ENCODE measurements at regions not wholly inside any gene's neighbourhood (a gene's known extent, or its start where the extent isn't known, plus 50 kb on each side); places are given as distances from the start of the nearest gene placed in this dataset.
"Not testable (repeated sequence)": the region's sequence is repeated elsewhere in the genome, so short reads cannot be mapped to it uniquely, and the experiment has no call there.

DNA sequence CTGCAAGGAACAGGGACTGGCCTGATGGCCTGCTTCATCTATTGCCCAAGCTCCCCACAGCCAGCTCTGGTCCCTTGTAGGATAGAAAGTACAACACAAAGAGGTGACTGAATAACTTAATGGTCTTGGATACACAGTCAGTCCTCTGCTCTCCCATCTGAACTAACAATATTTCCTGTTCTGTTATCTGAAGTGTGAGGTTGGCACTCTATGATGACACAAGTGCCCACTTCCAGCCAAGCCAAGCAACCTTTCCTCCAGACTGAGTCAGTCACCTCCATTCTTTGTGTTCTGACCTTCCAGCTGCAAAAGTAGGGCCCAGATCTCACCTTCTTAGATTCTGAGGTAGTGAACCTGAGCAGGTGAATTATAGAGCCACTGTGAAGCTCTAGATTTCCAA lies 77.8 kb upstream of the NOTCH2NLA start:
- DNase-seq (ENCODE audit: low spot score); H3K27me3 ChIP-seq; H3K4me1 ChIP-seq; H3K36me3 ChIP-seq; H3K9me3 ChIP-seq; H3K27ac ChIP-seq; H3K4me3 ChIP-seq: not testable (repeated sequence)

DNA sequence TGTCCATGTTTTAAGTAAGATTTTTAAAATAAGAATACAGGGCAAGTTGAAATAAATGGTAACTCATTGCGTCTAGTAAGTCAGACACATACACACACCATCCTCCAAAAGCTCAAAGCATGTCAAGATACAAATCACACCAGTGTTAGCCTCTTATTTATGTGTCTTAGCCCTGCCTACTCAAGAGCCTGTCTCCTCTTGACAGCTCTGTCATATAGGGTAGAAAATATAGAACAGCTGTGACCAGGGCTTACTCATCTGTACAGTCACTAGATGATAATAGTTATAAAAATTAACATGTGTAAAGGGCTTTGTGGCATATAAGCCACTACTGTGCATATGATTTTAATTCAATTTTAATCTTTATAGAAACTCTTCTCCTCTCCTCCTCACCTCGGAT lies 76.6 kb upstream of the NOTCH2NLA start:
- not testable (repeated sequence) for DNase-seq (ENCODE audit: low spot score); H3K9me3 ChIP-seq; H3K27me3 ChIP-seq; H3K4me1 ChIP-seq; H3K36me3 ChIP-seq; H3K27ac ChIP-seq; H3K4me3 ChIP-seq

DNA sequence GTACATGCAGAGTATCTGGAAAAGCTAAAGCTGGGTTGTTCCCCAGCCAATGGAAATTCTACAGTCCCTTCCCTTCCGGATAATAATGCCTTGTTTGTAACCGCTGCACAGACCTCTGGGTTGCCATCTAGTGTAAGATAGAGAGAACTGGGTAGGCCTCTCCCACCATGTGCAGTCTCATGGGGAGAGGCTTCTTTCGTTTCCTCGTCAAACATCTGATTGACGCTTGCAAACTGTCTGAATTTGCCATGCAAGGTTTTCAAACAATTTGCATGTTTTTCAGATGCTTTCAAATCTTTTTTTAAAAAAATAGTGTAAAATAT lies 69.7 kb upstream of the NOTCH2NLA start:
- H3K27ac ChIP-seq; DNase-seq (ENCODE audit: low spot score); H3K4me1 ChIP-seq; H3K27me3 ChIP-seq; H3K9me3 ChIP-seq; H3K4me3 ChIP-seq; H3K36me3 ChIP-seq: not testable (repeated sequence)

DNA sequence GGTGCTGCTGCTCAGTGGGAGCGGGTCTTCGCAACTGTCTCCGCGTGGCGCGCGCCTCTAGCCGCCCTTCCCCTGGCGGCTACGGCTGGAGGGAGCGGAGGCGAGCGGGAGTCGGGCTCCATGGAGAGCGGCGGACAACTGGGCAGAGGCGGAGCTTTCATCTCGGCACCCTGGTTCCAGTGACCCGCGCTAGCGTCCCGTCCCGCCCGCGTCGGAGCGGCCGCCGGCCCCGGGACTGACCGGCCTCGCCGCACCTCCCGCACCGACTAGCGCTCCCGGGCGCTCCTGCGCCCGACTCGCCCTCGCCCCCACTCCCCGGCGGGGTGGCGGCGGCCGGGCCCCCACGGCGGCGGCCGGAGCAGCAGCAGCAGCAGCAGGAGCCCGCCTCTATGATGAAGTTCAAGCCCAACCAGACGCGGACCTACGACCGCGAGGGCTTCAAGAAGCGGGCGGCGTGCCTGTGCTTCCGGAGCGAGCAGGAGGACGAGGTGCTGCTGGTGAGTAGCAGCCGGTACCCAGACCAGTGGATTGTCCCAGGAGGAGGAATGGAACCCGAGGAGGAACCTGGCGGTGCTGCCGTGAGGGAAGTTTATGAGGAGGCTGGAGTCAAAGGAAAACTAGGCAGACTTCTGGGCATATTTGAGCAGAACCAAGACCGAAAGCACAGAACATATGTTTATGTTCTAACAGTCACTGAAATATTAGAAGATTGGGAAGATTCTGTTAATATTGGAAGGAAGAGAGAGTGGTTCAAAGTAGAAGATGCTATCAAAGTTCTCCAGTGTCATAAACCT lies 69.2 kb upstream of the NOTCH2NLA start:
- not testable (repeated sequence) for H3K4me3 ChIP-seq; H3K27ac ChIP-seq; H3K9me3 ChIP-seq; H3K4me1 ChIP-seq; DNase-seq (ENCODE audit: low spot score); H3K36me3 ChIP-seq; H3K27me3 ChIP-seq

DNA sequence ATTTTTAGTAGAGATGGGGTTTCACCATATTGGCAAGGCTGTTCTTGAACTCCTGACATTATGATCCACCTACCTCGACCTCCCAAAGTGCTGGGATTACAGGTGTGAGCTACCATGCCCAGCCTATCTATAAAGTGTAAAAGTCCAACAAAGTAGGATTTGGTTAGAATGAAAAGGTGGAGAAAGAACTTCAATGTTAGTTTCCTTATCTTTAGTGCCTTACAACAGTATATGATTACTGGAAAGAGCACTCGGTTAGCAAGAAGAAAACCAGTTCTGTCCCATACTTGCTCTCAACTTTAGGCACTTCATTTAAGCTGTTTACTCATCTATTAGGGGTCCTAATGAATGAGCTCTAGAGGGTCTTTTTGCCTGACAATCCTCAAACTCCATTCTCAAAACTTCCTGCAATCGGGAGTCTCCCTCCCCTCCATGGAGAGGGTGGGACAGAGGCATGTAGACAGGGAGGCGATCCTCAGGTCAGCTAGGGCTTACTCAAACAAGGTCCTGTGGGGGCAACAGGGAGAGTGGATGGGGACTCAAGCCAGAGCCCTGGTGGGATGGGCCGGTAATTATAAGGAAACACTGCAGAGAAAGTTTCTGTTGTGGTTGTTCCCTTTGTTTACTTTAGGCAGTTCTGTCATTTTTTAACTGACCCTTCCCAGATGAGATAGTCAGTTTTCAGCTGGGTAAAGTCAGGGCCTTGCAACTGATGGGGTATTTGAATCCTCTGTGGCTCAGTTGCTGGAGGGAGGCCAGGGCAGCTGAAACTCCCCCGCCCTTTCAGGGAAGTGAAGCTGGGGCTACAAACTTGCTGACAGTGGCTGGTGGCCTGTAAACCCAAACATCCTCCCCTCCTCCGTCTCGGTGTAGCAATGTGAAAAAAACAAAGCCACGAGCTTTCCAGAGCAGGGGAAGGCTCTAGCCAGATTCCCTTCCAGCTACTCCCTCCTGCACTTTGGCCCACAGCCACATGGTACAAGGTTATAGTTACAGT lies 64.4 kb upstream of the NOTCH2NLA start:
- DNase-seq (ENCODE audit: low spot score); H3K9me3 ChIP-seq: not testable (repeated sequence)

DNA sequence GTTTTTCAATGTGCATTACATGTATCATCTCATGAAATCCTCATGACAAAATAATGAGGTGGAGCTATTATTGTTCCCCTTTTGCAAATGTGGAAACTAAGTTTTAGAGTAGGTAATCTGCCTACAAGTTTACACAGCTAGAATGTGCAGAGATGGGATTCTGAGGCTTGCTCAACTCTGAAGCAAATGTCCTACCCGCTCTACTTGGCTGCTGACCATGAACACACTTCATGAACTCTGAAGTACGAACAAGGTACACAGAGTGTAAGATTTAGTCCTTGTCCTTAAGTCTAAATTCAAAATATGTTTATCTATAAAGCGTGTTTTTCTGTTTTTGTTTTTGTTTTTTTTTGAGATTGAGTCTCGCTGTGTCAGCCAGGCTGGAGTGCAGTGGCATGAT lies 63.6 kb upstream of the NOTCH2NLA start:
- not testable (repeated sequence) for H3K4me1 ChIP-seq; H3K9me3 ChIP-seq; H3K27me3 ChIP-seq; H3K4me3 ChIP-seq; H3K36me3 ChIP-seq; DNase-seq (ENCODE audit: low spot score); H3K27ac ChIP-seq

More for the DNA sequence above, 64.4 kb upstream of the NOTCH2NLA start:
- not testable (repeated sequence) for H3K4me3 ChIP-seq, H3K27ac ChIP-seq, H3K27me3 ChIP-seq, H3K4me1 ChIP-seq, H3K36me3 ChIP-seq

DNA sequence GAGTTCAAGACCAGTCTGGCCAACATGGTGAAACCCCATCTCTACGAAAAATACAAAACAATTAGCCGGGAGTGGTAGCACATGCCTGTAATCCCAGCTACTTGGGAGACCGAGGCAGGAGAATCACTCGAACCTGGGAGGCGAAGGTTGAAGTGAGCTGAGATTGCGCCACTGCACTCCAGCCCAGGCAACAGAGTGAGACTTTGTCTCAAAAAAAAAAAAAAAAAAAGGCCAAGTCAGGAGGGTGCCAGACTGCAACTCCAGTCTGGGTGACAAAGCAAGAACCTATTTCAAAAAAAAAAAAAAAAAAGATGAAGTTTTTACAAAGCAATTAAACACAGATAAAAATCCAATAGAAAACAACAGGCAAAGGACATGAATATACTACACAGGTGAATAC lies 59.1 kb upstream of the NOTCH2NLA start:
- not testable (repeated sequence) for H3K36me3 ChIP-seq; H3K4me1 ChIP-seq; H3K9me3 ChIP-seq; H3K27me3 ChIP-seq; DNase-seq (ENCODE audit: low spot score); H3K27ac ChIP-seq; H3K4me3 ChIP-seq

DNA sequence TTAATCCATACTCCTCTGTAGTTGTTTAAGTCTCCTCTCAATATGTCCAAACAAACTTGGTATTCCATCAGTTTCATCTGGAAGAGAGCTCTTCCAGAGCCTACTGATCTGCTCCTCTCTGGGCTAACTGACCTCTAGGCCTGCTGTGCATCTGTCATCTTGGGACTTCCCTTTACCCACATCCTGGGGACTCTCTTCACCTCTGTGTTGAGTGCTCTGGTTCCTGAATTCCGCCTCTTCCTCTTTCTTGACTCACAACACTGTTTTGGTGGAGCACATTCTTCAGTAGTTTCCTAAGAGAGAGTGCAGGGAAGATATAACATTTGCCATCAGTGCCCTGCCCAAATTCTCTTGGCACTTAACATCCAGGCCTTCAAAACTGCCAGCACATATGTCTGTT lies 55.9 kb upstream of the NOTCH2NLA start:
- not testable (repeated sequence) for H3K9me3 ChIP-seq; DNase-seq (ENCODE audit: low spot score); H3K36me3 ChIP-seq

DNA sequence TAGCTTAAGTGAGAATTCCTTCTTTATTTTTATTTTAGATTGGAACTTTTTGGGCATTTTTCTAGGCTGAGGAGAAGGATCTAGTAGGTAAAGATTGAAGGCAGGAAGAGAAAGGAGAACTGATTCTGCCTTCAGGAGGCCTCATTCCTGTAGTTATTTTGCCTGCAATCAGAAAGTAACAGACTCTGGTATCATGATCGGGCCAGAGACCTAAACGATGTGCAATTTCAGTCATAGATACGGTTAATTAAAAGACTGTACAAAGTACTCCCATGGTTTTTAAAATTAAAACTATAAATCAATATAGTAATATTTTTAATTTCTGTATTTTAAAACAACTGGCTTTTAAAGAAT lies 54.7 kb upstream of the NOTCH2NLA start:
- H3K36me3 ChIP-seq; H3K27ac ChIP-seq; H3K27me3 ChIP-seq; H3K9me3 ChIP-seq; H3K4me3 ChIP-seq; H3K4me1 ChIP-seq; DNase-seq (ENCODE audit: low spot score): not testable (repeated sequence)

More for the DNA sequence above, 55.9 kb upstream of the NOTCH2NLA start:
- H3K27ac ChIP-seq, H3K4me1 ChIP-seq, H3K27me3 ChIP-seq, H3K4me3 ChIP-seq: not testable (repeated sequence)

DNA sequence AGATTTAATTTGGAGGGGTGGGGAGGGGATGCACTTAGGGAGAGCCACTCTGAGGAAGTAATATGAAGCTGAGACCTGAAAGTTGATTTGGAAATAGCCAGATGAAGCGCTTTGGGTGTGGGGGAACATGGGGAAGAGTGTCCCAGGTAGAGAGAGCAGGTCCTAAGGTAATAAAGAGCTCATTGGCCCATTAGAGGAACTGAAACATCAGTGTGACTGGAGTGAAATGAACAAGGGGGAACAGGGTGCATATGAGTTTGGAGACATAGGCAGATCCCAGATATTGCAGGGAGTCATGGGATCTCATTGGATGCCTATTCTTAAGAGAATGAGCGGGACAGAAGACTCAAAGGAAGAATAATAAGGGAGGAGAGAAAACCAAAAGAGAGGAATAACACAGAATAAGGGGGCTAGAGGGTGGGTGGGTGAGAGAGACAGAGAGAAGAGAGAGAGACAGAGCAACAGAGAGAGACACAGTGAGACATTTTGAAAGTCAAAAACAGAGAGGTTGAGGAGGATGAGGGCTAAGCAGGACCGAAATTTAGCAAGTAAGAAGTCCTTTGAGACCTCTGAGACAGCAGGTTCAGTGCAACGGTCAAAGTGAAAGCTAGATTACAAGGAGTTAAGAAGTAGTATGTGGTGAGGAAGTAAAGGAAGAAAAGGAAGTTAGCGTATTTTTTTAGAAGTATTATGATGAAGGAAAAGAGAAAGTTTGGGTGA lies 54.1 kb upstream of the NOTCH2NLA start:
- not testable (repeated sequence) for H3K9me3 ChIP-seq; H3K27ac ChIP-seq; H3K4me1 ChIP-seq; H3K4me3 ChIP-seq; H3K36me3 ChIP-seq; DNase-seq (ENCODE audit: low spot score); H3K27me3 ChIP-seq

DNA sequence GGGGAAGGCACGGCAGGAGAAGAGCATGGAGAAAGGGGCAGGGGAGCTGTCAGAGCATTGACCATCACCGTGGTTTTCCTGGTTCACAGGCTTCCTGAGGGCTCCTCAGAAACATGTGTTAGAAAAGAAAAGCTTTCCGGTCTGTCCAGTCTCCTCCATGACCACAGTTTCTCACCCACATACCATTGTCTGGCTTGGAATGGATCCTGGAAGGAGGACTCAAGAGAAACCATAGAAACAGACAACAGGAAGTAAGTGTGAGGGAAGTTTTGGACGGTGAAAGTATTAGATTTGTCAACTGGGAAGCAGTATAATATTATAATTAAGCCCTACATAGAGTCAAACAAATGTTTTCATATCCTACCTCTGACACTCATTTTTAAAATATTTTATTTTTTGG lies 52.7 kb upstream of the NOTCH2NLA start:
- not testable (repeated sequence) for H3K4me1 ChIP-seq; DNase-seq (ENCODE audit: low spot score); H3K9me3 ChIP-seq; H3K27ac ChIP-seq; H3K4me3 ChIP-seq; H3K27me3 ChIP-seq; H3K36me3 ChIP-seq

DNA sequence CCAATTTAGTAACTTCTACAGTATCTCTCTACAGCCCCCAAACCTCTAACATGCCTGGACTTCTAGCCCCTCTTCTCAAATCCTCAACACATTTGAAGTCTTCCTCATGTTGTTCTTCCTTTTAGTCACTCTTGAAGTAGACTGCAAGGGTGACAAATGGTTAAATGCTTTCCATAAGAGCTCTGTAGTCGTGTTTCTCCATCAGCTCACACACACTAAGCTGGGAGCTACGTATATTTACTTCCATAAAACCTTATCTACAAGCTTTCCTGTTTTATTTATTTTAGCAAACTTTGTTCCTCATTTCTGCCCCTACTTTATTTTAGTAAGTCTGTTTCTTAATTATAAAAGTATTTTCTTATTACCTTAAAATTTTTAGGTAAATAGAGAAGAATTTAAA lies 49.9 kb upstream of the NOTCH2NLA start:
- H3K4me1 ChIP-seq; DNase-seq (ENCODE audit: low spot score); H3K36me3 ChIP-seq; H3K4me3 ChIP-seq; H3K27me3 ChIP-seq; H3K9me3 ChIP-seq; H3K27ac ChIP-seq: not testable (repeated sequence)

Measured in right atrium auricular region (tissue), 2 donors.